Endothelial cell of umbilical vein (primary cell): ENCODE measurements at regions not wholly inside any gene's neighbourhood (a gene's known extent, or its start where the extent isn't known, plus 50 kb on each side); places are given as distances from the start of the nearest gene placed in this dataset.
"Not testable (repeated sequence)": the region's sequence is repeated elsewhere in the genome, so short reads cannot be mapped to it uniquely, and the experiment has no call there.

Source experiments
- EZH2 ChIP-seq: IDR thresholded peaks from 2 replicates; pipeline ENCODE4 v1.6.1; 2012; ENCODE audit warnings: borderline replicate concordance, low read depth, mild to moderate bottlenecking, moderate library complexity, low read length, inconsistent platforms; ENCODE audit not compliant: severe bottlenecking
- GATA2 ChIP-seq: IDR thresholded peaks from 2 replicates; pipeline ENCODE4 v1.7.0; 2011; ENCODE audit warnings: low read depth, mild to moderate bottlenecking, moderate library complexity, mixed read lengths, low read length; ENCODE audit not compliant: insufficient read length, insufficient read depth
- MYC ChIP-seq: IDR thresholded peaks from one replicate; pipeline ENCODE4 v1.6.1; 2011; ENCODE audit warnings: mild to moderate bottlenecking, low read depth, low read length
- POLR2AphosphoS5 ChIP-seq: IDR thresholded peaks from 2 replicates; pipeline ENCODE4 v1.6.1; 2012; ENCODE audit warnings: low read depth, mild to moderate bottlenecking, control low read depth, low read length, moderate library complexity; ENCODE audit not compliant: insufficient read depth
- TF ChIP-seq, protein P1 (sequence below), 2 donors: IDR thresholded peaks; 1 replicate in 1 of 2; 2 replicates in 1 of 2; pipeline ENCODE4 v1.5.1; 2011; ENCODE audit warnings: low read length in 2 of 2, mild to moderate bottlenecking in 2 of 2, moderate library complexity in 2 of 2, control low read depth in 1 of 2, inconsistent platforms in 1 of 2, low read depth in 1 of 2; ENCODE audit not compliant: insufficient read depth in 1 of 2; ENCODE audit errors: extremely low read depth in 1 of 2

DNA sequence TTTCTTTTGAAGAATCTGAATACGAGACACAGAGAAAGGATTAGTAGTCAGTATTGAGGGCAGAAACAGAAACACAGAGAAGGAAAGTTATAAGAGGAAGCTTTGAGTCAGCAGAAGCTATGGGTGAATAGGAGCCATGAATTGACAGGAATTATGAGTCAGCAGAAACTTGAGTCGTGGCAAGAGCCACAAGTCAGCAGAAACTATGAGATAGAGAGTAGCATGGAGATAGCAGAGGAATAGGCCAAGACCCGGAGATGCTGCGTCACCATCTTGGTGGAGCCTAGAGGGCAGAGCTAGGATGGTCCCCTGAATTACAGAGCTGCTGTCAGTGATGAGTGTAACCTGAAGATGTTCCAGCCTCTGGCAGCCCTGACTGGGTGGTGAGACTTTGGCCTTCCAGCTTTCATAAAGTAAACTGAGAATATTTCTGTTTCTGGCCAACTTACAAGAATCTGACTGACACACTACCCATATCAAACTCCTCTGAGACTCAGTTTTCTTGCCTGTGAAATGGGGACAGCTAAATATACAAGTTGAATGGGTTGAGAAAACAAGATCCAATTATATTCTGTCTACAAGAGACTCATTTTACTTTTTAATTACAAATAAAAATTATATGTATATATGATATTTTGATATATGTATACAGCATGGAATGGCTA lies 211.8 kb downstream of the NPIPA7 start:
- TF ChIP-seq MYC, GATA2, POLR2AphosphoS5, EZH2: not testable (repeated sequence)
- TF ChIP-seq, protein P1, sequence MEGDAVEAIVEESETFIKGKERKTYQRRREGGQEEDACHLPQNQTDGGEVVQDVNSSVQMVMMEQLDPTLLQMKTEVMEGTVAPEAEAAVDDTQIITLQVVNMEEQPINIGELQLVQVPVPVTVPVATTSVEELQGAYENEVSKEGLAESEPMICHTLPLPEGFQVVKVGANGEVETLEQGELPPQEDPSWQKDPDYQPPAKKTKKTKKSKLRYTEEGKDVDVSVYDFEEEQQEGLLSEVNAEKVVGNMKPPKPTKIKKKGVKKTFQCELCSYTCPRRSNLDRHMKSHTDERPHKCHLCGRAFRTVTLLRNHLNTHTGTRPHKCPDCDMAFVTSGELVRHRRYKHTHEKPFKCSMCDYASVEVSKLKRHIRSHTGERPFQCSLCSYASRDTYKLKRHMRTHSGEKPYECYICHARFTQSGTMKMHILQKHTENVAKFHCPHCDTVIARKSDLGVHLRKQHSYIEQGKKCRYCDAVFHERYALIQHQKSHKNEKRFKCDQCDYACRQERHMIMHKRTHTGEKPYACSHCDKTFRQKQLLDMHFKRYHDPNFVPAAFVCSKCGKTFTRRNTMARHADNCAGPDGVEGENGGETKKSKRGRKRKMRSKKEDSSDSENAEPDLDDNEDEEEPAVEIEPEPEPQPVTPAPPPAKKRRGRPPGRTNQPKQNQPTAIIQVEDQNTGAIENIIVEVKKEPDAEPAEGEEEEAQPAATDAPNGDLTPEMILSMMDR (IDR thresholded peaks at IDR 0.05; ENCODE audit: extremely low read depth in 1 of 2, insufficient read depth in 1 of 2, low read depth in 1 of 2, low read length in 2 of 2): not testable (repeated sequence)
